Heart left ventricle (tissue), 13 donors: ENCODE measurements at regions not wholly inside any gene's neighbourhood (a gene's known extent, or its start where the extent isn't known, plus 50 kb on each side); places are given as distances from the start of the nearest gene placed in this dataset.

ENCODE experiments used
- POLR2A ChIP-seq, 2 donors: fragments of 450-650 bp; IDR thresholded peaks; one replicate each; pipeline ENCODE4 v1.6.1; 2017; ENCODE audit warnings: antibody characterized with exemption in 2 of 2, mild to moderate bottlenecking in 2 of 2, moderate library complexity in 2 of 2
- TF ChIP-seq, protein P1 (sequence below), 12 donors: fragments of 200-600 bp; sonication (generic) in 4 of 12; IDR thresholded peaks; one replicate each; pipeline versions ENCODE4 v1.5.0 to v1.8.0; 2018 to 2022; ENCODE audit warnings: antibody characterized with exemption in 12 of 12, mild to moderate bottlenecking in 5 of 12
- donor health status: ischemic (EF 13 %, LVEDD 7.1; RV severe dilation, severe dysfunction).
- donor health status: DM: no; HTN: yes; CAD: no.
- donor health status: DM: no; HTN: no; CAD: no.
- donor health status: ischemic (EF 25% LVEDD 6.9; RV normal size, moderate dysfunction).
- donor health status: ischemic (EF 25% LVEDD 5.7; RV mildly dilated, moderate dysfunction).
- donor health status: ischemic (EF 35%, LVEDD 5.7; RV mildly dilated, moderate dysfunction).
- donor health status: nonischemic (EF 11% LVEDD 7.7; RV severe dilation, severe dysfunction).
- donor health status: DM: yes; HTN: yes; CAD: no.
- donor health status: PGD.
- donor health status: ischemic (EF 29% LVEDD 5.4; RV normal size, mild dysfunction).
- donor health status: nonischemic (EF 23%, LVEDD 6.1; RV moderate dilation, normal function).

DNA sequence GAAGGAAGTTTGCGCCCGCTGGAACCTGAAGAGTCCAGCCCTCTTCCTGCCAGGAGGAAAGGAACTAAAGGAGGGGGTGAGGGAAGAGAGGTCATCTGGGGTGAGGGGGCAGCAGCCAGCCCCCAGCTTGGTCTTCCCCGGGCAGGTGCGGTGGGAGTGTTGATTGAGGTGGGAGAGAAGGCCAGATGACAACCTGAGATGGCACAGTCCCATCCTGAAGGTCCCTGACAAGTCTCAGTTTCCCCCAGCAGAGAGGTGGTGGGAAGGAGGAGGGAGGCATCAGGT is 240.9 kb downstream of the HAUS1 start:
- TF ChIP-seq, protein P1, sequence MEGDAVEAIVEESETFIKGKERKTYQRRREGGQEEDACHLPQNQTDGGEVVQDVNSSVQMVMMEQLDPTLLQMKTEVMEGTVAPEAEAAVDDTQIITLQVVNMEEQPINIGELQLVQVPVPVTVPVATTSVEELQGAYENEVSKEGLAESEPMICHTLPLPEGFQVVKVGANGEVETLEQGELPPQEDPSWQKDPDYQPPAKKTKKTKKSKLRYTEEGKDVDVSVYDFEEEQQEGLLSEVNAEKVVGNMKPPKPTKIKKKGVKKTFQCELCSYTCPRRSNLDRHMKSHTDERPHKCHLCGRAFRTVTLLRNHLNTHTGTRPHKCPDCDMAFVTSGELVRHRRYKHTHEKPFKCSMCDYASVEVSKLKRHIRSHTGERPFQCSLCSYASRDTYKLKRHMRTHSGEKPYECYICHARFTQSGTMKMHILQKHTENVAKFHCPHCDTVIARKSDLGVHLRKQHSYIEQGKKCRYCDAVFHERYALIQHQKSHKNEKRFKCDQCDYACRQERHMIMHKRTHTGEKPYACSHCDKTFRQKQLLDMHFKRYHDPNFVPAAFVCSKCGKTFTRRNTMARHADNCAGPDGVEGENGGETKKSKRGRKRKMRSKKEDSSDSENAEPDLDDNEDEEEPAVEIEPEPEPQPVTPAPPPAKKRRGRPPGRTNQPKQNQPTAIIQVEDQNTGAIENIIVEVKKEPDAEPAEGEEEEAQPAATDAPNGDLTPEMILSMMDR (IDR thresholded peaks at IDR 0.05), result no peak
- TF ChIP-seq POLR2A (IDR thresholded peaks at IDR 0.05), result no peak
